HG02763 (cell line): ENCODE measurements at regions not wholly inside any gene's neighbourhood (a gene's known extent, or its start where the extent isn't known, plus 50 kb on each side); places are given as distances from the start of the nearest gene placed in this dataset.
"Not testable (repeated sequence)": the region's sequence is repeated elsewhere in the genome, so short reads cannot be mapped to it uniquely, and the experiment has no call there.

Experiments
- ATAC-seq: cut with Tn5 transposase; IDR thresholded peaks from one replicate; pipeline ENCODE4 v1.9.1; 2021; ENCODE audit warnings: mild to moderate bottlenecking, moderate library complexity; ENCODE audit not compliant: unreplicated experiment

- ATAC-seq, result no peak
Observed at GRCh38 chr6:40705354-40705753, 118.2 kb upstream of the LRFN2 start.

GRCh38 chr6:40701352-40702007 is 114.3 kb upstream of the LRFN2 start:
- no peak for ATAC-seq

GRCh38 chr6:40700006-40700580 is 112.9 kb upstream of the LRFN2 start:
- no peak for ATAC-seq

DNA sequence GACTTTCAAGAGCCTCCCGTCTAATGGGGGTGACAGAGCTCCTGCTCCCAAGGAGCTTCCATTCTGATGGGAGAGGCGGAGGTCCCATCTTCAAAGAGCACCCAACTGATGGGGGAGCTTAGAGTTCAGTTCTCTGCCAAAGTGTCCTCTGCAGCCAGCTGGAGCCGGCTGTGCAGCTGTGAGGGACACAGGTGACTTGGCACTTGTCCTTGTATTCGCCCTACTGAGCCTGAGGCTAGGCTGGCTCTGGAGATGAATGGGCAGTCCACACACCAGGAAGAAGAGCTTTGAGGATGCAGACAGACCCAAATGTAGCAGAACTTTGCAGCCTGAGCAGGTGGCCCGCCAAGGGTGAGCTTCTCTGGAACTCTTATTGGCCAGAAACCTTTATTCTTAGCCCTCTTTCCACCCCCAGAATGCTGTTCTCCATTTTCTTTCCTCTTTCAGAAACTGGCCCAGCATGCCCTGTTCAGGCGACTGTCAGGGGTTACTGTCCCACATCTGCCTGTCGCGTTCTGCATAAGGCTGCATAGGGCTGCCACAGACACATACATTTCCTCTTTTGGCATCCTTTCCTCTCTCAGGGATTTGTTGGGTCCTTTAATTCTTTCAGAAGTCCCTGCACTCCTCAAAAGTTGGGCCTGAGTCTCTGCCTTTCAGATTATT is 108.7 kb upstream of the LRFN2 start:
- ATAC-seq, result no peak

DNA sequence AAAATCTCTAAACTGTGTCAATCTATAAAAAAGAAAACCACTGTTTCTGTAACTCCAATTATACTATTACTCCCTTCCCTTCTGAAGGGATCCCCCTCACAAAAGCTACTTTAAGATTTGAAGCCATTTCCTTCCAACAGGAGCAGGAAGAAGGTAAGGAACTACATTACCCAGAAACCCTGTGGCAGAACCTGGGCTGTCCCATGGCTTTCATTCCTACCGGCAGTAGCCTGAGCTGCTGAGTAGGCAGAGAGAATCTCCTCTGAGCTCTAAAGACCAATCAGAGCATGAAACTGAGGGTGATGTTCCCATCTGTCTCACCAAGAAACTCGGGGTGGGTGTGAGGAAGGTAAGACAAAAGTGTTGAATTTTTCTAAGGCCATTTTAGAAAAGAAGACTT is 108.0 kb upstream of the LRFN2 start:
- no peak for ATAC-seq

- no peak for ATAC-seq
Observed at GRCh38 chr6:40693768-40694167, 106.6 kb upstream of the LRFN2 start.

DNA sequence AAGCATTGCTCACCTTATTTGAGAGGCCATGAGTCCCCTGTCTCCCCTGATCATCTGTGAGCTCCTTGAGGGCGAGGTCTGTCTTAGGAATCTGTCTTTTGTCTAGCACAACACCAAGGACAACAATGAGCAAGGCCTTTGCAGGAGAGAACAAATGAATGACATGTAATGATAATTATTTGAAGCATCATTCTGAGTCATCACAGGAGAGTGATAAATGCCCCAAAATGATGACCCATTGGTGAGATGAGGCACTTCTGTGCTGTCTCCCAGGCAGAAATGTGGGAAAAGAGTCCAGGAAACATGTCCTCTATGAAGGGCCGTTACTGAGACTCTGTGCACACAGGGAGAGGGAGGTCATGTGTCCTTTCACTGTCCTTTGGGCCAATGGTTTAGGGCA is 105.2 kb upstream of the LRFN2 start:
- ATAC-seq, result no peak

DNA sequence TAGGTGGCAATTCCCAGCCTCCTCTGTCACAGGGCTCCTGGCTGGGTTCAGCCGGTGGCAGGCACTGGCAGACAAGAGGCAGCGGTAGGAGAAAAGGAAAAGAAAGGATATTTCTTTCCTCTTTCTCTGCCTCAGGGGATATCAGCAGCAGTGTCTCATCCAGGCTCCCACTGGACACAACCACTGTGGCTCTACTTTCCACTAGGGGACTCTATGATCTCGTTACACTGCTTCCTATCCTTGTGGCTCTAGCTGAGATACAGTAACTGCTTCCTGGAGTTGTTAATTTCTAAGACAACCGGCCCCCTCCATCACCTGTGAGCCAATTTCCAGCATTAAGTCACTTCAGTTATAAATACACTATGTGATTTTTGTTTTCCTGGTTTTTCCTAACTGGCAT is 102.0 kb upstream of the LRFN2 start:
- no peak for ATAC-seq

DNA sequence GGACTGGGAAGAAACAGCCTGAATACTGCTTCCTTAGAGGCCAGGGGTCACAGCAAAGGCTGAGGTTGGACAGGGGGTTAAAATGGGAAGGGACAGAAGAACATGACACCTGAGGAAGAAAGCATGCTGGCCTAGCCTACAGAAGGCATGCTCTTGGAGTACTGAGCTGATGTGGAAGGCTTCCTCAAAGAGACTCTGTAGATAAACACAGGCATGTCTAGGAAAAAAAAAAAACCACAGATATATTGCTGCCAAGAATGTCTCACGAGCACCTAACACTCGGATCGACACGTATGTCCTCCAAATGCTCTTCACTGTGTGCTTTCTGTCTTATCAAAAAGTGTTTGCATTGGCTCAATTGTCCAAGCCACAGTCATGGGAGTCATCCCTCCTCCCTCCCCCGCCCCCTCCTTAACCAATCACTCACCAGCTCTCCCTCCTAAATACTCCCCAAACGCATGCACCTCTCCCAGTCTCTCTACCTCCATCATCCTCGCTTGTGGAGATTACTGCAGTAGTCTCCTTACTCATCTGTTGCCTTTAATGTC is 101.1 kb upstream of the LRFN2 start:
- no peak for ATAC-seq

GRCh38 chr6:40685862-40686261 is 98.7 kb upstream of the LRFN2 start:
- no peak for ATAC-seq

GRCh38 chr6:40681622-40682021 is 94.5 kb upstream of the LRFN2 start:
- no peak for ATAC-seq

DNA sequence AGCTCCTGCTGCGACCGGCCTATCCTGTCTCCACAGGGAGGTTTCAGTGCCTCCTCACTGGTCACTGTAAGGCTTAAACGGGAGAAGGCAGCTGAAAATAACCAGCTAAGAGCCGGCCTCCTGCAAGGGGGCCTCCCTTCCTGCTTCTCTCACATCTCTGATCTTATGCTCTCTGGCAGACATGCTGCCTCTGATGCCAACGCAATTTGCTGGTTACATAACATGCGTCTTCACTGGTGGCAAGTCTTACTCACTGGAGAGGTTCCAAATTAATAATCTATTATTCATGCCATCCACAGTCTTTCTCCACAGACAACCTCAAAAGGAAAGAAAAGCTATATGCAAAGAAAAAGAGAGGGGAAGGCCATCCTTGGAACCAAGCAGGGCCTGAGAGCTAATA is 91.8 kb upstream of the LRFN2 start:
- no peak for ATAC-seq

- ATAC-seq, result no peak
Observed at GRCh38 chr6:40674170-40674569, 87.0 kb upstream of the LRFN2 start.

DNA sequence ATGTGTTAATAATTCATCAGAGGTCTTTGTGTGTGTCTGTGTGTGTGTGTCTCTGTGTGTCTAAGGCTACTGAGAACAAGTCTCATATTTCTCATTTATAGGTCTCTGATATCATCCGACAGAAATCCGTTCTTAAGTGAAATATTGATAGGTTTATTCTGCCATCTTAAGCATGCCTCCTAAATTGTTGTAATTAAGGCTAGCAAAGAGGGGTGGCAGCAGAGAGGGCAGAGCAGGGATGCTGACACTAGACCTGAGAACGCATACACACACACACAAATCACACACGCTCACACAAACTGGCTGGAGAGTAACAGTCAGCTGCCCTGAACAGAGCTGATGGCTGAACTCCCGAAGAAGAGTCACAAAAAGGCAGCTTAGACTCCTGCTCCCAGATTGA is 84.9 kb upstream of the LRFN2 start:
- ATAC-seq, result no peak

- no peak for ATAC-seq
Observed at GRCh38 chr6:40671694-40672050, 84.5 kb upstream of the LRFN2 start.

DNA sequence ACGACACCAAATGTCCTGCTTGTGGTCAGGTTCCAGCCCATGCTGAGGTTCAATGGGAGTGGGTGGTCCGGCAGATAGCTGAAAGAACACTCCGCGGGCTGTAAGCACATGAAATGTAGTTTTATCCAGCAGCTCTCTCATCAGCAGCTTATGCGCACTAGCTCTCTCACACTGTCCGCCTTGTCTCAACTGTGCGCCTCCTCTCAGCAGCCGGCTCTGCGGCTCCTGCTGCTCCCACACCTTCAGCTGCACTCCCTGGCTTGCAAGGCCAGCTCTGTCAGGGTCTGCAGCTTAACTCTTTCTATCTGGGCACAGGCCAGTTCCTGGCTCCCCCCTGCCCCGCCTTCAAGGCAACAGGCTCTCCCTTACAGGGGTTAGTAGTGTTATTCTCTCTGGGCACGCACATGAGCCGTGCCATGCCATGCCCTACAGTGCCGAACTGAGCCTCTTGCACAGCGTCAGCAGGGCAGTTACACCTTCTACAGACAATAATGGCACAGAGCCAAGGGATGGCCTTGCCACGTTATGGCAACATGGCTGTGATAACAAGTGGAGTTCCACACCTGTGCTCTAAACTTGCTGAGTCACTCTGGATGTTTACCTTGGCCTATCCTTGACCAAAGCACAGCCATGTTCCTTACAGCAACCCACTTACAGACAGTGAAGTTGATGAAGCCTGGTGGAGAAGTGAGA is 84.0 kb upstream of the LRFN2 start:
- no peak for ATAC-seq

DNA sequence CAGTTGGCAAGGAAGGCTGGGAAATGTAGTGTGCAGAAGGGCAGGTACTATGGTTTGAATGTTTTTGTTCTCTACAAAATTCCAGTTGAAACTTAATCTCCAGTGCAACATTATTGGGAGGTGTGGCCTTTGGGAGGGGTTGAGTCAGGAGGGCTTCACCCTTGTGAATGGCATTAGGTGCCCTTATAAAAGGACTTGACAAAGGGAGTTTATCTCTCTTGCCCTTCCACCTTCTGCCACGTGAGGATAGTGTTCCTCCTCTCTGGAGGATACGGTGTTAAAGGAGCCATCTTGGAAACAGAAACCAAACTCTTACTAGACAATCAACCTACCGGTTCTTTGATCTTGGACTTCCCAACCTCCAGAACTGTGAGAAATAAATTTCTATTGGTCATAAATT is 82.2 kb upstream of the LRFN2 start:
- ATAC-seq, result no peak

- ATAC-seq, result no peak
Observed at GRCh38 chr6:40668203-40668602, 81.0 kb upstream of the LRFN2 start.

GRCh38 chr6:40666530-40666929 is 79.4 kb upstream of the LRFN2 start:
- no peak for ATAC-seq

- no peak for ATAC-seq
Observed at GRCh38 chr6:40661726-40662125, 74.6 kb upstream of the LRFN2 start.

GRCh38 chr6:40656772-40657171 is 69.6 kb upstream of the LRFN2 start:
- ATAC-seq, result not testable (repeated sequence)

GRCh38 chr6:40654828-40655227 is 67.7 kb upstream of the LRFN2 start:
- ATAC-seq, result no peak
